ENCODE measurements at regions not wholly inside any gene's neighbourhood (a gene's known extent, or its start where the extent isn't known, plus 50 kb on each side); places are given as distances from the start of the nearest gene placed in this dataset.

DNA sequence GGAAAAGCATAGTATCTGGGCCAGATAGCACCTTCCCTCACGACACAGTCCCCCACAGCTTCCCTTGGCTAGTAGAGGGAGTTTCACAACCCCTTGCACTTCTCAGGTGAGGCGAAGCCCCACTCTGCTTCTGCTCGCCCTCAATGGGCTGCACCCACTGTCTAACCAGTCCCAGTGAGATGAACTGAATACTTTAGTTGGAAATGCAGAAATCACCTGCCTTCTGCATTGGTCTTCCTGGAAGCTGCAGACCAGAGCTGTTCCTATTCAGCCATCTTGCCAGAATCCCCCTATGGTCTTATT is 243.2 kb upstream of the FAM78B start:
- TF ChIP-seq, protein P1, sequence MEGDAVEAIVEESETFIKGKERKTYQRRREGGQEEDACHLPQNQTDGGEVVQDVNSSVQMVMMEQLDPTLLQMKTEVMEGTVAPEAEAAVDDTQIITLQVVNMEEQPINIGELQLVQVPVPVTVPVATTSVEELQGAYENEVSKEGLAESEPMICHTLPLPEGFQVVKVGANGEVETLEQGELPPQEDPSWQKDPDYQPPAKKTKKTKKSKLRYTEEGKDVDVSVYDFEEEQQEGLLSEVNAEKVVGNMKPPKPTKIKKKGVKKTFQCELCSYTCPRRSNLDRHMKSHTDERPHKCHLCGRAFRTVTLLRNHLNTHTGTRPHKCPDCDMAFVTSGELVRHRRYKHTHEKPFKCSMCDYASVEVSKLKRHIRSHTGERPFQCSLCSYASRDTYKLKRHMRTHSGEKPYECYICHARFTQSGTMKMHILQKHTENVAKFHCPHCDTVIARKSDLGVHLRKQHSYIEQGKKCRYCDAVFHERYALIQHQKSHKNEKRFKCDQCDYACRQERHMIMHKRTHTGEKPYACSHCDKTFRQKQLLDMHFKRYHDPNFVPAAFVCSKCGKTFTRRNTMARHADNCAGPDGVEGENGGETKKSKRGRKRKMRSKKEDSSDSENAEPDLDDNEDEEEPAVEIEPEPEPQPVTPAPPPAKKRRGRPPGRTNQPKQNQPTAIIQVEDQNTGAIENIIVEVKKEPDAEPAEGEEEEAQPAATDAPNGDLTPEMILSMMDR (IDR thresholded peaks at IDR 0.05) = no peak
- no peak for TF ChIP-seq EP300 (IDR thresholded peaks at IDR 0.05)
- TF ChIP-seq POLR2A (IDR thresholded peaks at IDR 0.05) = no peak
